GM18861 (cell line): ENCODE measurements at regions not wholly inside any gene's neighbourhood (a gene's known extent, or its start where the extent isn't known, plus 50 kb on each side); places are given as distances from the start of the nearest gene placed in this dataset.
A peak's percentile ranks its signal among the peaks of the same experiment; 100 is the strongest.

ENCODE experiments used
- ATAC-seq: cut with Tn5 transposase; IDR thresholded peaks from one replicate; pipeline ENCODE4 v1.9.1; 2021; ENCODE audit not compliant: unreplicated experiment

GRCh38 chr5:161960314-161960713, 107.3 kb upstream of the GABRG2 start:
- ATAC-seq = no peak

GRCh38 chr5:161966564-161966963, 101.0 kb upstream of the GABRG2 start:
- ATAC-seq = peak; percentile 44

- ATAC-seq = no peak
Measured at GRCh38 chr5:161975350-161975749, 92.2 kb upstream of the GABRG2 start.

- no peak for ATAC-seq
Measured at GRCh38 chr5:161988077-161988476, 79.5 kb upstream of the GABRG2 start.
